ENCODE measurements at regions not wholly inside any gene's neighbourhood (a gene's known extent, or its start where the extent isn't known, plus 50 kb on each side); places are given as distances from the start of the nearest gene placed in this dataset.
"Not testable (repeated sequence)": the region's sequence is repeated elsewhere in the genome, so short reads cannot be mapped to it uniquely, and the experiment has no call there.

- DNase-seq (ENCODE audit: low spot score); intact Hi-C loops (cut with DNase I): not testable (repeated sequence)
Observed at GRCh38 chr2:91422102-91422501, 2730.6 kb downstream of the RPIA start.

DNA sequence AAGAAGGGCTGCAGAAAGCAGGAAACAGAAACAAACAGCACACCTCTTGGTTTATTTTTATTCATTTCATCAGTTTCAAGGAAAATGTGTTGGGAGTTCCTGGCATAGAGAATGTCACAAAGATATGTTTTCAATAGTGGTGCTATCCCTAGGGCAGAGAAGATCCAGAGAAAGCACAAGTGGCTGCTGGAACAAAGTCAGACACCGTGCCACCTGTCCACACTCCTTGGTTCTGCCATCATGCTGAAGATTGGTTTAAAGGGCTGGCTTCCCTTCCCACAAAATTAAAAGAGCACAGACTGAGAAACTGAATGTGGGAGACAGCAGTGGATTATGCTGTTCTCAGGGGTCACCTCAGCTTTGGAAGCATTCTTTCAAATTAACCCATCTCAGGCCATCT lies 2735.7 kb downstream of the RPIA start:
- DNase-seq (ENCODE audit: low spot score); intact Hi-C loops (cut with DNase I): not testable (repeated sequence)

GRCh38 chr2:91441932-91442245 lies 2750.4 kb downstream of the RPIA start:
- intact Hi-C loops (cut with DNase I) = not testable (repeated sequence)
- peak; percentile 83 for DNase-seq (ENCODE audit: low spot score)

DNA sequence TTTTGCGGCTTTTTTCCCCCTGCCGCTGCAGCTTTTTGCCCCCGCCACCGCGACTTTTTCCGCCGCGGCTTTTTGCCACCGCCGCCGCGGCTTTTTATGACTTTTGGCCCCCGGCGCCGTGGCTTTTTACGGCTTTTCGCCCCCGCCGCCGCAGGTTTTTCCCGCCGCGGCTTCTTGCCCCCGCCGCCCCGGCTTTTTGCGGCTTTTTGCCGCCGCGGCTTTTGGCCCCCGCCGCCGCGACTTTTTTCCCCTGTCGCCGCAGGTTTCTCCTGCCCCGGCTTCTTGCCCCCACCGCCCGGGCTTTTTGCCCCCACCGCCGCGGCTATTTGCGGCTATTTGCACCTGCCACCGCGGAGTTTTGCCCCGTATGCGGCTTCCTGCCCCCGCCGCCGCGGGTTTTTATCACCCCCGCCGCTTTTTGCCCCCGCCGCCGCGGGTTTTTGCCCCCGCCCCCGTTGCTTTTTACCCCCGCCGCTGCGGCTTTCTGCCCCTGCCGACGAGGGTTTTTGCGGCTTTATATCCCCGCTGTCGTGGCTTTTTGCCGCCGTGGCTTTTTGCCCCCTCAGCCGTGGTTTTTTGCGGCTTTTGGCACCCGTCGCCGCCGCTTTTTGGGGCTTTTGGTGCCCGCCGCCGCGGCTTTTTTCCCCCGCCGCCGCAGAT lies 2750.9 kb downstream of the RPIA start:
- peak; percentile 85 for DNase-seq (ENCODE audit: low spot score)
- intact Hi-C loops (cut with DNase I) = no loop called here

- DNase-seq (ENCODE audit: low spot score) = peak; percentile 83
- intact Hi-C loops (cut with DNase I) = not testable (repeated sequence)
Observed at GRCh38 chr2:91442906-91443729, 2751.6 kb downstream of the RPIA start.

- peak; percentile 78 for DNase-seq (ENCODE audit: low spot score)
- intact Hi-C loops (cut with DNase I) = not testable (repeated sequence)
Observed at GRCh38 chr2:91443730-91444115, 2752.2 kb downstream of the RPIA start.

DNA sequence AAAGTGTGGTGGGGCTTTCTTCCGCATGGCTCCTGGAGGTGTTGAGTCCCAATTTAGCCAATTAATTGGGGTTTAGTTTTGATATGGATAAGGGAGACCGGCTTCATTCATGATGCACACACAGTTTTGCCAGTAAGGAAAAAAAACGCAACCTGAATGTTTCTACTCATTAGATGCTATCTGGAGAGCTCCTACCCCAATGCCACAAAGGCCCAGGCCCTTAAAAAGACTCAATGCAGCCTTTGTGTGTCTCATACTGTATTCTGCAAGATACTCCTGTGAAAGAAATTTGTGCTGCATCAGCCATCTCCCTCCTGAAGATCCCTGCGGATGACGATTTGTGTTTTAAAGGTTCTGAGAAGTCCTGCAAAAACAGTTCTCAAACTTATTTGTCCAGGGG lies 2754.2 kb downstream of the RPIA start:
- DNase-seq (ENCODE audit: low spot score); intact Hi-C loops (cut with DNase I): not testable (repeated sequence)

- DNase-seq (ENCODE audit: low spot score); intact Hi-C loops (cut with DNase I): not testable (repeated sequence)
Observed at GRCh38 chr2:91446489-91446888, 2755.0 kb downstream of the RPIA start.

DNA sequence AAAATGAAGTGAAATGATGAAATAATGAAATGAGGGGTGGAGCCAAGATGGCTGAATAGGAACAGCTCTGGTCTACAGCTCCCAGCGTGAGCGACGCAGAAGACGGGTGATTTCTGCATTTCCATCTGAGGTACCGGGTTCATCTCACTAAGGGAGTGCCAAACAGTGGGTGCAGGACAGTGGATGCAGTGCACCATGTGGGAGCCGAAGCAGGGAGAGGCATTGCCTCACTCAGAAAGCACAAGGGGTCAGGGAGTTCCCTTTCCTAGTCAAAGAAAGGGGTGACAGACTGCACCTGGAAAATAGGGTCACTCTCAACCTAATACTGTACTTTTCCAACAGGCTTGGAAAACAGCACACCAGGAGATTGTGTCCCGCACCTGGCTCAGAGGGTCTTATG lies 2755.4 kb downstream of the RPIA start:
- intact Hi-C loops (cut with DNase I); DNase-seq (ENCODE audit: low spot score): not testable (repeated sequence)

DNA sequence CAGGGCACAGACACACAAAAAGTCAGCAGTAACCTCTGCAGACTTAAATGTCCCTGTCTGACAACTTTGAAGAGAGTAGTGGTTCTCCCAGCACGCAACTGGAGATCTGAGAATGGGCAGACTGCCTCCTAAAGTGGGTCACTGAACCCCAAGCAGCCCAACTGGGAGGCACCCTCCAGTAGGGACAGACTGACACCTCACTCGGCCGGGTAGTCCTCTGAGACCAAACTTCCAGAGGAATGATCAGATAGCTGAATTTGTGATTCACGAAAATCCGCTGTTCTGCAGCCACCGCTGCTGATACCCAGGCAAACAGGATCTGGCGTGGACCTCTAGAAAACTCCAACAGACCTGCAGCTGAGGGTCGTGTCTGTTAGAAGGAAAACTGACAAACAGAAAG lies 2756.0 kb downstream of the RPIA start:
- DNase-seq (ENCODE audit: low spot score); intact Hi-C loops (cut with DNase I): not testable (repeated sequence)

DNA sequence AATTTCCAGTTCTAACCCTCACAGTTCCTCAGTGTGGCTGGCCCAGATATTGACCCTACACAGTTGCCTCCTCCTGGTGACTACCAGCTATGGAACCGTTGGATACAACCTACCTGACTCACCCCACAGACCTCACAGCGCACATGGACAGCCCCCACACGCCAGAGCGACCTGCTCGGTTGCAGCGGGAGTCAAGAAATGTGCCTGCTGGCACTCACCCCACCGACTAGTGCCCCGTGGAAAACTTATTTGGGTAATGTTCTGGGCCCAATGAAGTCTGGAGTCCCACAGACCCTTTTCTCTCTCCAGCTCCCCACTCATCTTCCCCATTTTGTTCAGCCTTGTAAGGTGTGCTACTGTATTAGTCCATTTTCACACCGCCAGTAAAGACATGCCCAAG lies 2770.8 kb downstream of the RPIA start:
- intact Hi-C loops (cut with DNase I) = not testable (repeated sequence)
- DNase-seq (ENCODE audit: low spot score) = peak; percentile 66

- intact Hi-C loops (cut with DNase I) = not testable (repeated sequence)
- peak; percentile 77 for DNase-seq (ENCODE audit: low spot score)
Observed at GRCh38 chr2:91463007-91463406, 2771.5 kb downstream of the RPIA start.

DNA sequence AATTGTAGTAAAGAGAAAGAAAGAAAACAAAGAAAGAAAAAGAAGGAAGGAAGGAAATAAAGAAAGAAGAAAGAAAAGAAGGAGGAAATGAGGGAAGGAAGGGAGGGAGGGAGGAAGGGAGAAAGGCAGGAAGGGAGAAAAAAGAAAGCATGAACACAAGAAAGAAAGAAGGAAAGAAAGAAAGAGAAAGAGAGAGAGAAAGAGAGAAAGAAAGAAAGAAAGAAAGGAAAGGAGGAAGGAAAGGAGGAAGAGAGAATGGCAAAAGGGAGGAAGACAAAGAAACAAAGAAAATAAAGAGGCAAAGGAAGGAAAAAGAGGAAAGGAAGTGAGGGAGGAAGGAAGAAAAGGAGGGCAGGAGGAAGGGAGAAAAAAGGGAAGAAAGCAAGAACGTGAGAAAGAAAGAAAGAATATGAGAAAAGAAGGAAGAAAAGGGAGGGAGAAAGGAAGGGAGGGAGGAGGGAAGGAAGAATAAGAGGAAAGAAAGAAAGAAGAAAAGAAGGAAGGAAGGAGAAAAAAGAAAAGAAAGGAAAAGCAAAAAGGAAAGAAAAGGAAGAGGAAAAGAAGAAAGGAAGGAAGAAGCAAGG lies 2775.4 kb downstream of the RPIA start:
- DNase-seq (ENCODE audit: low spot score); intact Hi-C loops (cut with DNase I): not testable (repeated sequence)

DNA sequence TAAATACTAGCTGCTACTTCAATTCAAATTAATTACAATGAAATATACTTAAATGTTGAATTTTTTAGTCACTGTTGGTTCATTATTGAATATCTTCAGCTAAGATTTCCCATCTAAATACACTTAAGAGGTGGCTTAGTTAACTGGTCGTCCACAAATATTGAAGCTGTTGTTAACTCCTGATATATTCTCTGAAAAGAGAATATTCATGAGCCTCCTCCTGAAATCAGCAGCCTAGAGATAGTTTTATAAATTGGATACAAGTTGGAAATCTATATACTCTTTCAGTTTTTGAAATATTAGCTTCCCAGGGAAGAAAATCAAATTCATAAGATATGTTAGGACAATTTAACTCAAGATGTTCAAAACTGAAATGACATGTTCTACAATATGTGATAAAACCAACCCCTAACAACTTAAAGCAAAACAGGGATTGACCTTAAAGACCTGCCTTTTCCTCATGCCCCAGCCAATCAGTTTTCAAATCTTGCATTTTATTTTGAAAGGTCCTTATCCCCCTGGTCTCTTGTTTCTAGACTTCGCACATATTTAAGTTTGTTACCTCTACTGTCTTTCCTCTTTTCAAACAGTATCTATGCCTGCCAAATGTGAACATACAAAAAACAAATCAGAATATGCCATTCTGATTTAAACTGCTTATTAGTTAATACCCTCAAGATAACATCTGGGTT lies 2784.9 kb downstream of the RPIA start:
- intact Hi-C loops (cut with DNase I); DNase-seq (ENCODE audit: low spot score): not testable (repeated sequence)

DNA sequence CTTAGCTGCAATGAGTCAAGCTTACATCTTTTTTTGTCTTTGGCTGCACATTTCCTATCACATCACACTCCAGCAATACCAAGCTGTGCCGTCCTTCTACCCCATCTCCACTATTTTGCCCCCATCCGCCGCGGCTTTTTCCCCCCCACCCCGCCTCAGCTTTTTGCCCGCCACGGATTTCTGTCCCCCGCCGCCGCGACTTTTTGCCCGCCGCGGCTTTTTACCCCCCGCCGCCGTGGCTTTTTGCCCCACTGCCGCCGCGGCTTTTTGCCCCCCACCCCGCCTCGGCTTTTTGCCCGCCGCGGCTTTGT lies 2785.4 kb downstream of the RPIA start:
- DNase-seq (ENCODE audit: low spot score); intact Hi-C loops (cut with DNase I): not testable (repeated sequence)

GRCh38 chr2:91477291-91477690 lies 2785.8 kb downstream of the RPIA start:
- DNase-seq (ENCODE audit: low spot score); intact Hi-C loops (cut with DNase I): not testable (repeated sequence)

DNA sequence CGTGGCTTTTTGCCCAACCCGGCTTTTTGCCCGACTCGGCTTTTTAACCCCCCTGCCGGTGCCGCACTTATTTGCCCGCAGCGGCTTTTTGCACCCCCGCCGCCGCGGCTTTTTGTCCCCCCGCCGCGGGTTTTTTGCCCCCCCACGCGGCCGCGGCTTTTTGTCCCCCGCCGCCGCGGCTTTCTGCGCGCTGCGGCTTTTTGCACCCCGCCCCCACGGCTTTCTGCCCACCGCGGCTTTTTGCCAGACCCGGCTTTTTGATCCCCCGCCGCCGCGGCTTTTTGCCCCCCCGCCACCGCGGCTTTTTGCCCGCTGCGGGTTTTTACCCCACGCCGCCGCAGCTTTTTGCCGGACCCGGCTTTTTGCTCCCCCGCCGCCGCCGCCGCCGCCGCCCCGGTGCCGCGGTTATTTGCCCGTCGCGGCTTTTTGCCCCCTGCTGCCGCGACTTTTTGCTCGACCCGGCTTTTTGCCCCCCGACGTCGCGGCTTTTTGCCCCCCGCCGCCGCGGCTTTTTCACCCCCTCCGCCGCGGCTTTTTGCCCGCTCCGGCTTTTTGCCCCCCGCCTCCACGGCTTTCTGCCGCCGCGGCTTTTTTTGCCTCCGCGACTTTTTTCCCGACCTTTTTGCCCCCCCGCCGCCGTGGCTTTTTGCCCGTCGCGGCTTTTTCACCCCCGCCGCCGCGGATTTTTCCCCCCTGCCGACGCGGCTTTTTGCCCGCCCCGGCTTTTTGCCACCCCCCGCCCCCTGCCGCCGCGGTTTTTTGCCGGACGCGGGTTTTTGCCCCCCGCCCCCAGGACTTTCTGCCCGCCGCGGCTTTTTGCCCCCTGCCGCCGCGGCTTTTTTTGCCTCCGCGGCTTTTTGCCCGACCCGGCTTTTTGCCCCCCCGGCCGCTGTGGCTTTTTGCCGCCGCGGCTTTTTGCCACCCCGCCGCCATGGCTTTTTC lies 2786.5 kb downstream of the RPIA start:
- intact Hi-C loops (cut with DNase I) = no loop called here
- peak; percentile 87 for DNase-seq (ENCODE audit: low spot score)

GRCh38 chr2:91478851-91479718 lies 2787.6 kb downstream of the RPIA start:
- peak; percentile 81 for DNase-seq (ENCODE audit: low spot score)
- intact Hi-C loops (cut with DNase I) = not testable (repeated sequence)

Data from posterior vena cava (tissue), 2 donors.